Lung (tissue), 11 donors: ENCODE measurements at regions not wholly inside any gene's neighbourhood (a gene's known extent, or its start where the extent isn't known, plus 50 kb on each side); places are given as distances from the start of the nearest gene placed in this dataset.

Experiments
- ATAC-seq: fragments of 200-7000 bp; cut with Tn5 transposase; one replicate; pipeline ENCODE4 v1.9.1; 2020; ENCODE audit warnings: moderate number of reproducible peaks; ENCODE audit not compliant: insufficient read depth, low FRiP score
- DNase-seq, 3 donors: peaks; one replicate each; pipeline ENCODE4 v3.0.0-alpha.2; 2013 to 2017
- H3K27ac ChIP-seq, 2 donors: one replicate each; pipeline ENCODE4 v1.5.1; 2013; ENCODE audit warnings: mild to moderate bottlenecking in 2 of 2, moderate library complexity in 2 of 2, control low read depth in 1 of 2, inconsistent platforms in 1 of 2, low read depth in 1 of 2, low read length in 1 of 2
- H3K27me3 ChIP-seq, 3 donors: one replicate each; pipeline ENCODE4 v1.5.1; 2013; ENCODE audit warnings: low read length in 2 of 3; ENCODE audit not compliant: control insufficient read depth in 3 of 3, insufficient read depth in 3 of 3
- H3K36me3 ChIP-seq, 4 donors: one replicate each; pipeline ENCODE4 v1.5.1; 2013; ENCODE audit warnings: low read length in 4 of 4, mild to moderate bottlenecking in 1 of 4, moderate library complexity in 1 of 4; ENCODE audit not compliant: control insufficient read depth in 4 of 4, insufficient read depth in 4 of 4
- H3K4me1 ChIP-seq, 5 donors: one replicate each; pipeline ENCODE4 v1.5.1; 2013; ENCODE audit warnings: low read length in 5 of 5, mild to moderate bottlenecking in 2 of 5, moderate library complexity in 1 of 5; ENCODE audit not compliant: control insufficient read depth in 5 of 5, insufficient read depth in 5 of 5
- H3K4me3 ChIP-seq: one replicate; pipeline ENCODE4 v1.5.1; 2013; ENCODE audit warnings: mild to moderate bottlenecking, control low read depth, moderate library complexity
- H3K9ac ChIP-seq, 2 donors: one replicate each; pipeline ENCODE4 v1.5.1; 2013; ENCODE audit warnings: low read length in 2 of 2, control low read depth in 1 of 2; ENCODE audit not compliant: insufficient read depth in 1 of 2
- H3K9me3 ChIP-seq, 4 donors: one replicate each; pipeline ENCODE4 v1.5.1; 2013; ENCODE audit warnings: low read length in 3 of 4, mild to moderate bottlenecking in 1 of 4, moderate library complexity in 1 of 4; ENCODE audit not compliant: control insufficient read depth in 4 of 4, insufficient read depth in 3 of 4
- CTCF ChIP-seq: IDR thresholded peaks from 2 replicates; pipeline ENCODE4 v1.5.1; 2012; ENCODE audit warnings: mild to moderate bottlenecking; ENCODE audit errors: control extremely low read depth, extremely low read depth
- WGBS, 2 donors: extraction: QIAGEN DNeasy Blood & Tissue Kit; methylation state at CpG; one replicate each; pipeline ENCODE4 v1.1.7; 2013; 5-methylcytosine and 5-hydroxymethylcytosine counted together
- donor health status: control.
- donor health status: control.
- donor health status: Bipolar disorder and iron deficiency.
- donor health status: healthy.
- donor health status: DM: yes; HTN: yes; CAD: no.

- ATAC-seq (no peak), DNase-seq (no peak)
- no peaks in the 10 kb centered on the region for H3K36me3 ChIP-seq
- H3K9me3 ChIP-seq, result no peaks in the 10 kb centered on the region
- H3K4me3 ChIP-seq, result no peak overlapping the region
- H3K4me1 ChIP-seq, result no peaks in the 10 kb centered on the region
- 94% methylated on average over 1 of the region's 1 CpG; no CpG with 5 or more reads in 1 of the 2 donors for WGBS, 2 donors
- no peak overlapping the region for H3K9ac ChIP-seq
- no peak for TF ChIP-seq CTCF
- no peak overlapping the region for H3K27ac ChIP-seq
- no peaks in the 10 kb centered on the region for H3K27me3 ChIP-seq
Observed at GRCh38 chrY:19126889-19127288, 353.4 kb upstream of the HSFY2 start.

GRCh38 chrY:19124609-19125008 is 351.1 kb upstream of the HSFY2 start:
- no peaks in the 10 kb centered on the region for H3K9me3 ChIP-seq
- H3K9ac ChIP-seq, result no peak overlapping the region
- no peaks in the 10 kb centered on the region for H3K36me3 ChIP-seq
- no peak for TF ChIP-seq CTCF
- ATAC-seq, result no peak
- no peaks in the 10 kb centered on the region for H3K27me3 ChIP-seq
- peak in 1 of 3 donors; percentile 9 for DNase-seq
- H3K27ac ChIP-seq, result no peak overlapping the region
- 96% methylated on average over 2 of the region's 2 CpGs; no CpG with 5 or more reads in 1 of the 2 donors for WGBS, 2 donors
- no peak overlapping the region for H3K4me3 ChIP-seq
- H3K4me1 ChIP-seq, result no peaks in the 10 kb centered on the region

- no peaks in the 10 kb centered on the region for H3K4me1 ChIP-seq
- no peak overlapping the region for H3K27ac ChIP-seq
- H3K9me3 ChIP-seq, result no peaks in the 10 kb centered on the region
- H3K27me3 ChIP-seq, result no peaks in the 10 kb centered on the region
- H3K4me3 ChIP-seq, result no peak overlapping the region
- ATAC-seq, result no peak
- DNase-seq, result no peak
- no peak overlapping the region for H3K9ac ChIP-seq
- no peaks in the 10 kb centered on the region for H3K36me3 ChIP-seq
- no peak for TF ChIP-seq CTCF
Observed at GRCh38 chrY:19122450-19122849, 348.9 kb upstream of the HSFY2 start.

GRCh38 chrY:19098349-19098748 is 324.8 kb upstream of the HSFY2 start:
- Histone ChIP-seq H3K4me3 (no peak overlapping the region), H3K36me3 (no peaks in the 10 kb centered on the region), H3K27me3 (no peaks in the 10 kb centered on the region), H3K4me1 (no peaks in the 10 kb centered on the region), H3K27ac (no peak overlapping the region), H3K9me3 (no peaks in the 10 kb centered on the region), H3K9ac (no peak overlapping the region)
- DNase-seq (no peak), ATAC-seq (no peak)
- 91% methylated on average over 3 of the region's 3 CpGs; no CpG with 5 or more reads in 1 of the 2 donors for WGBS, 2 donors
- no peak for TF ChIP-seq CTCF
